Gastrocnemius medialis (tissue), 4 donors: ENCODE measurements at regions not wholly inside any gene's neighbourhood (a gene's known extent, or its start where the extent isn't known, plus 50 kb on each side); places are given as distances from the start of the nearest gene placed in this dataset.

Experiments
- ATAC-seq, 2 donors: fragments of 150-250 bp; one replicate each; pipeline ENCODE4 v1.9.1; 2016
- DNase-seq, 2 donors: peaks; one replicate each; pipeline ENCODE4 v3.0.0-alpha.2; 2019
- H3K27ac ChIP-seq, 4 donors: fragments of 200-600 bp; sonication (generic); 1 replicate in 1 of 4; 2 replicates in 3 of 4; pipeline ENCODE4 v1.5.1; 2016 to 2018; ENCODE audit warnings: mild to moderate bottlenecking in 2 of 4, moderate library complexity in 1 of 4
- H3K27me3 ChIP-seq, 3 donors: fragments of 200-600 bp; sonication (generic) in 2 of 3; 1 replicate in 1 of 3; 2 replicates in 2 of 3; pipeline versions ENCODE4 v1.5.1 to v1.6.0; 2016 to 2019; ENCODE audit warnings: mild to moderate bottlenecking in 1 of 3, moderate library complexity in 1 of 3
- H3K36me3 ChIP-seq, 2 donors: fragments of 200-600 bp; sonication (generic) in 1 of 2; one replicate each; pipeline ENCODE4 v1.5.1; 2017 to 2018
- H3K4me1 ChIP-seq, 2 donors: fragments of 200-600 bp; sonication (generic) in 1 of 2; one replicate each; pipeline ENCODE4 v1.5.1; 2016 to 2017; ENCODE audit warnings: mild to moderate bottlenecking in 2 of 2
- H3K4me3 ChIP-seq, 4 donors: fragments of 200-600 bp; sonication (generic) in 3 of 4; 1 replicate in 1 of 4; 2 replicates in 3 of 4; pipeline ENCODE4 v1.5.1; 2016 to 2019; ENCODE audit warnings: mild to moderate bottlenecking in 2 of 4
- H3K9me3 ChIP-seq, 3 donors: fragments of 200-600 bp; sonication (generic) in 2 of 3; 1 replicate in 1 of 3; 2 replicates in 2 of 3; pipeline ENCODE4 v1.5.1; 2016 to 2019
- CTCF ChIP-seq, 5 experiments: fragments of 450-650 bp in 3 of 5; fragments of 200-600 bp in 2 of 5; sonication (generic) in 2 of 5; IDR thresholded peaks in 4 of 5; conservative IDR thresholded peaks in 1 of 5; 1 replicate in 4 of 5; 2 replicates in 1 of 5; pipeline ENCODE4 v1.5.1; 2016 to 2019; ENCODE audit warnings: antibody characterized with exemption in 5 of 5, mild to moderate bottlenecking in 3 of 5, moderate library complexity in 3 of 5
- POLR2A ChIP-seq, 2 donors: fragments of 450-650 bp; IDR thresholded peaks; one replicate each; pipeline ENCODE4 v1.6.1; 2017; ENCODE audit warnings: antibody characterized with exemption in 2 of 2, mild to moderate bottlenecking in 2 of 2, moderate library complexity in 2 of 2
- in situ Hi-C, 4 donors: fragments of 200-750 bp; cut with MboI; loops; one replicate each; pipeline versions ENCODE4 v1.15.0 to v1.8.0; 2017; ENCODE audit warnings: low sequenced_read_pairs in 4 of 4
- intact Hi-C: fragments of 100-400 bp; cut with DNase I; formaldehyde crosslinking; loops from one replicate; pipeline ENCODE4 v1.15.1; 2023; ENCODE audit warnings: low total_unique reads

- in situ Hi-C loops = no loop called here
- no peak overlapping the region for H3K27ac ChIP-seq
- H3K4me1 ChIP-seq = no peaks in the 10 kb centered on the region
- no peaks in the 10 kb centered on the region for H3K27me3 ChIP-seq
- TF ChIP-seq POLR2A (IDR thresholded peaks at IDR 0.05) (no peak), CTCF (IDR thresholded peaks at IDR 0.05 in 4 of 5, conservative IDR thresholded peaks at IDR 0.05 in 1 of 5) (no peak)
- H3K36me3 ChIP-seq = no peaks in the 10 kb centered on the region
- intact Hi-C loops = no loop called here
- no peaks in the 10 kb centered on the region for H3K9me3 ChIP-seq
- H3K4me3 ChIP-seq = no peak overlapping the region
- DNase-seq (no peak), ATAC-seq (no peak)
Observed at GRCh38 chr6:1468126-1468525, 78.8 kb downstream of the FOXF2 start.

GRCh38 chr6:1470040-1470439, 80.7 kb downstream of the FOXF2 start:
- no peak overlapping the region for H3K27ac ChIP-seq
- intact Hi-C loops = no loop called here
- DNase-seq (no peak), ATAC-seq (no peak)
- H3K4me1 ChIP-seq = no peaks in the 10 kb centered on the region
- H3K27me3 ChIP-seq = no peaks in the 10 kb centered on the region
- no peaks in the 10 kb centered on the region for H3K9me3 ChIP-seq
- H3K36me3 ChIP-seq = no peaks in the 10 kb centered on the region
- no peak for TF ChIP-seq POLR2A (IDR thresholded peaks at IDR 0.05)
- no peak for TF ChIP-seq CTCF (IDR thresholded peaks at IDR 0.05 in 4 of 5, conservative IDR thresholded peaks at IDR 0.05 in 1 of 5)
- in situ Hi-C loops = no loop called here
- H3K4me3 ChIP-seq = no peak overlapping the region

- Histone ChIP-seq H3K27me3 (peaks cover 0 to 3% (median 0%) of the 10 kb centered on the region in 3 donors), H3K9me3 (no peaks in the 10 kb centered on the region), H3K27ac (no peak overlapping the region), H3K4me1 (no peaks in the 10 kb centered on the region), H3K36me3 (no peaks in the 10 kb centered on the region), H3K4me3 (no peak overlapping the region)
- no peak for ATAC-seq
- intact Hi-C loops (no loop called here), in situ Hi-C loops (no loop called here)
- DNase-seq = no peak
- TF ChIP-seq CTCF (IDR thresholded peaks at IDR 0.05 in 4 of 5, conservative IDR thresholded peaks at IDR 0.05 in 1 of 5) (no peak), POLR2A (IDR thresholded peaks at IDR 0.05) (no peak)
Observed at GRCh38 chr6:1472643-1473042, 83.3 kb downstream of the FOXF2 start.

- H3K27me3 ChIP-seq = peaks cover 0 to 3% (median 0%) of the 10 kb centered on the region in 3 donors
- TF ChIP-seq POLR2A (IDR thresholded peaks at IDR 0.05) (no peak), CTCF (IDR thresholded peaks at IDR 0.05 in 4 of 5, conservative IDR thresholded peaks at IDR 0.05 in 1 of 5) (no peak)
- no peaks in the 10 kb centered on the region for H3K36me3 ChIP-seq
- ATAC-seq (no peak), DNase-seq (no peak)
- no peaks in the 10 kb centered on the region for H3K9me3 ChIP-seq
- H3K4me1 ChIP-seq = no peaks in the 10 kb centered on the region
- H3K27ac ChIP-seq = no peak overlapping the region
- H3K4me3 ChIP-seq = no peak overlapping the region
- in situ Hi-C loops (no loop called here), intact Hi-C loops (no loop called here)
Observed at GRCh38 chr6:1473166-1473565, 83.8 kb downstream of the FOXF2 start.

- no peak for ATAC-seq
- no peaks in the 10 kb centered on the region for H3K9me3 ChIP-seq
- no peak for DNase-seq
- H3K27ac ChIP-seq = no peak overlapping the region
- in situ Hi-C loops (no loop called here), intact Hi-C loops (no loop called here)
- no peak overlapping the region for H3K4me3 ChIP-seq
- no peaks in the 10 kb centered on the region for H3K4me1 ChIP-seq
- H3K36me3 ChIP-seq = no peaks in the 10 kb centered on the region
- no peak for TF ChIP-seq POLR2A (IDR thresholded peaks at IDR 0.05)
- TF ChIP-seq CTCF (IDR thresholded peaks at IDR 0.05 in 4 of 5, conservative IDR thresholded peaks at IDR 0.05 in 1 of 5) = no peak
- H3K27me3 ChIP-seq = peaks cover 0 to 3% (median 0%) of the 10 kb centered on the region in 3 donors
Observed at GRCh38 chr6:1473598-1473997, 84.2 kb downstream of the FOXF2 start.
